GM21515 (cell line): ENCODE measurements at regions not wholly inside any gene's neighbourhood (a gene's known extent, or its start where the extent isn't known, plus 50 kb on each side); places are given as distances from the start of the nearest gene placed in this dataset.
"Not testable (repeated sequence)": the region's sequence is repeated elsewhere in the genome, so short reads cannot be mapped to it uniquely, and the experiment has no call there.

Source experiments
- ATAC-seq: cut with Tn5 transposase; IDR thresholded peaks from one replicate; pipeline ENCODE4 v1.9.1; 2021; ENCODE audit not compliant: unreplicated experiment

DNA sequence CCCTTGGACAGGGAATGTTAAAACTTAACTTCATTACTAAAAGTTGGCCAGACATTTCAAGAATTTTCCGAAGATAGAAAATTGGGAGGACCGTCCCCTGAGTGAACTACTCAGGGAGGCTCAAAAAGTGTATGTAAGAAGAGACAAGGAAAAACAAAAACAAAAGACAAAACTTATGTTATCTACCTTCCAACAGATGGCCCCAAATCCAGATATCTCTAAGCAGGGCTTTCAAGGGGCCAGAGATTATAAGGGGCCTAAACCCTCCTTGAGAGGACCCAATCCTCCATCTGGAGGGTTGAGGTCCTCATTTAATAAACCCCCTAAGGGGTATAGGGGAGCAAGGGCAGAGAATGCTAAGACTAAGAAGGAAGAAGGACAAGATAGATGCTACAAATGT lies 203.6 kb downstream of the SH2D4B start:
- no peak for ATAC-seq

- no peak for ATAC-seq
Measured at GRCh38 chr10:80750268-80750667, 212.6 kb downstream of the SH2D4B start.

- ATAC-seq: no peak
Measured at GRCh38 chr10:80751940-80752339, 214.2 kb downstream of the SH2D4B start.

GRCh38 chr10:80753612-80754011 lies 215.9 kb downstream of the SH2D4B start:
- ATAC-seq: no peak

DNA sequence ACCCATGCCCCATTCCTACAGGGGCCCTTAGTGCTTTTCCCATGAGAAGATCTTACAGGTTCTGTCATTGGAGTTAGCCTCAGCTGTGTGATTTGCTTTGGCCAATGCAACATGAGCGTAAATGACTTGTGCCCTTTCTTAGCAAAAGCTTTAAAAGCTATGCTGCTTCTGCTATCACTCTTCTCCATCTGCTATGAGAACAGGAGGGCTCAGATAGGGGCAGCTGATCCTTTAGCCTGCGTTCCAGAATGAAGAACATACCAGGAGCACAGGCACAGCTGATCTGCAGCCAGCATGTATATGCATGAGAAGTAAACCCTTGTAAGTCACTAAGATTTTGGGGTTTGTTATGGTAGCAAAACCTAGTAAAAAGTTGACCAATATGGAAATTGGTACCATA lies 218.2 kb downstream of the SH2D4B start:
- no peak for ATAC-seq

- no peak for ATAC-seq
Measured at GRCh38 chr10:80759693-80760092, 222.0 kb downstream of the SH2D4B start.

GRCh38 chr10:80760914-80761371 lies 223.2 kb downstream of the SH2D4B start:
- ATAC-seq: peak; percentile 73

DNA sequence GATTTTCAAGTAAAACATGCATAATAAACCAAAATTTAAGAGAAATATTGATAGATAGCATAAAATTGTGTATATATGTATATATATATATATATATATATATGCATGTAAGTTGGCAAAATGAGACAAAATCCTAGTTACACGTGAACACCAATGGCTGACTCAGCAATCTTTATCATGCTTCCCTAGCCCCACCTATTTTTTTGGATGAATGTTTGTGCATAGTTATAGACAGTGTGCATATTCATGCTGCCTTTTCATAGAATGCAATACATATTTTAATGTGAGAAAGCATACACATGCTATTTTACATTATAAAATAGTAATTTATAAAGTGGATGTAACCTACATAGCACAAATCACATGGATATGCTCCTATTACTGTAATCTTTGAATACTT lies 230.3 kb downstream of the SH2D4B start:
- ATAC-seq: no peak

DNA sequence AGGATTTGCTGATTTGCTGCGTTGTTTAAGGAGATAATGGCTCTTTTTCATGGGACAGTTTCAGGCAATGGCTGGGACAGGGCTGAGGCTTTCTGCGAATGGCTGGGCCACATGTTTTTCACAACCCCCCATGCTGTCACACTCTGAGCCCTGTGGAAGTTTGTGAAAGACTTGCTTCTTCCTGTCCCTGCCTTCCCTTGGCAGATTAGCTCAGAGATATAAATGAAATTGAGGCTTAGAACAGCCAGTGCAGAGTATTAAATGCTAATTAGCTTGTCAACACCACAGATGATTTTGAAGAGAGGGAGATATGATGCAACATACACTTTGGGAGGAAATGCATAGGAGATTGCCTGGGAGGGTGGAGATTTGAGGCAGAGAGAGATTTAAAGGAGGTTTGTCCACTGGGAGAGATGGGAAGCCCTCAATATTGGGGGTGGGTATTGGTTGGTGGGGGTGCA lies 232.0 kb downstream of the SH2D4B start:
- ATAC-seq: no peak

DNA sequence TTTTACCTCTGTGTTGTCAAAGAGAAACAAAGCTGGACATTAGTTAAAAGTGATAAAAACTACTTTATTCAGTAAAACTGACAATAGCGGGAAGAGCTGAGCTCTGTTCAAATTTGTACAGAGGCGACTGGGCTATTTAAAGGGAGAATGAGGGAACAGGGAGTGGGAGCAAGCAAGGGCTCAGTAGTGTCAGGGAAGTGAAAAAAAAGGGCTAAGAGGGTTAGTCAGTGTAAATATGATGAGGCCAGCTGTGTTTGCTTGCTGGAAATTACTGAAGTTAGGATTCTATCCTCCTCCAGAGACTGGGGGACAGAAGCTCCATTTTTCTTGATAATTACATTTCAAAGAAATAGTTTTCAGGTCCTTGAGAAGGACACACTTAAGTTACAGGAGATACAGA lies 232.5 kb downstream of the SH2D4B start:
- ATAC-seq: no peak

GRCh38 chr10:80771285-80771684 lies 233.6 kb downstream of the SH2D4B start:
- ATAC-seq: no peak

GRCh38 chr10:80771902-80772555 lies 234.3 kb downstream of the SH2D4B start:
- no peak for ATAC-seq

DNA sequence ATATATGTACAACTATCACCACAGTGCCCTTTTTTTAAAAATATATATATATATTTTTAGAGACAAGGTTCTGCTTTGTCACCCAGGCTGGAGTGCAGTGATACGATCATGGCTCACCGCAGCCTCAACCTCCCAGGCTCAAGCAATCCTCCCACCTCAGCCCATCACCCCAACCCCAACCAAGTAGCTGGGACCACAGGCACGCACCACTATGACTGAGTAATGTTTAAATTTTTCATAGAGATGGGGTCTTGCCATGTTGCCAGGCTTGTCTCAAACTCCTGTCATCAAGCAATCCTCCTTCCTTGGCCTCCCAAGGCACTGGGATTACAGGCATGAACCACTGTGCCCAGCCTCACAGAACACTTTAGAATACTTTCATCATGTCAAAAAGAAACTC lies 234.9 kb downstream of the SH2D4B start:
- ATAC-seq: no peak

DNA sequence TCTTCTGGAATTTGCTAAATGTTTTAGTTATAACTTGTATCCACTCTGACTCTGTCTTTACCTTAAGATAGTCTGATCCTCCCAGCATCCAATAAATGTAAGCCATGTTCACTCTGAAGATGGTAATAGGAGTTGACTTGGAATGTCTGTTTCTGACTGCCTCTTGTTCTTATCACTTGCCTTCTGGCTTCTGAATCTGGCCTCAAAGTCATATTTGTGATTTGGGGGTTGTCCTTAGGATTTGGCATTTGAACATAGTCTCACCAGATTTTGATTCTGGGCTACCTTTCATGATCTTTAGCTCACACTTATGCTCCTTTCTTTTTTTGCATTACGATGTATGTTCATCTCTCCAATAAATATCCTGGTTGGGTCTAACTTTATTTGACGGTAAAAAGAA lies 247.0 kb downstream of the SH2D4B start:
- no peak for ATAC-seq

GRCh38 chr10:80786322-80786721 lies 248.6 kb downstream of the SH2D4B start:
- ATAC-seq: no peak

DNA sequence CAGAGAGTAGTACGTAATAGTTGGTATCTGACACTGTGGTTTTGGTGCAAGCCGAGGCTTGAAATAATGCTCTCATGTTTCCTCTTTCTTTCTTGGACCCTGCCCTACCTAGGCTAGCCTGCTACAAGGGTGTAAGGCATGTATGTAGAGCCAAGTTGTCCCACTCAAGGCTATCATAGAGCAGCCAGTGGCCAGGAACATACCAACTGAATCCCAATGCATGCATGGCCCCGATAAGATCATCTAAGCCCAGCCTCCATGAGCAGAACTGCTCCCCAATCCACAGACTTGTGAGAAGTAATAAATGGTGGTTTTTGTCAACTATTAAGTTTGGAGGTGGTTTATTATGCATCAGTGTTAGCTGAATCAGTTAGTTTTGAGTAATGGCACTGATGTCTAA lies 250.2 kb downstream of the SH2D4B start:
- no peak for ATAC-seq

DNA sequence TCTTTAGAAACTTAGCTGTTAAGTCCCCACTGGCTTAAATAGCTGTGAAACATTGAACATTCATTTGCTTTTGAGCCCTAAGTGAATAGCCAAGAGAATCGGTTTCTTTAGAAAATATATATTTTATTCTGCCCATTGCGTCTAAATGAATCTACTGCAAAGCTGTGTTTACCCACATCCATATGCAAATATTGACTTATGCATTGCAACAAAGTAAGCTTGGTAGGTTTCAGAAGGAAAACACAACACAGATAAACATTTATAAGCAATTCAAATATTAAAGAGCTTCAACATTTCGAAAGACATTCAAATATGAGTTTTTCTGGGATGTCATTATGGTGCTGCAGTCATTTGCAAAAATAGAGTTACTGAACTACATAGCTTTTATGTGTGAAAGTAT lies 257.3 kb downstream of the SH2D4B start:
- ATAC-seq: no peak

- ATAC-seq: no peak
Measured at GRCh38 chr10:80805343-80806020, 267.8 kb downstream of the SH2D4B start.

GRCh38 chr10:80814147-80814652 lies 276.5 kb downstream of the SH2D4B start:
- ATAC-seq: no peak

DNA sequence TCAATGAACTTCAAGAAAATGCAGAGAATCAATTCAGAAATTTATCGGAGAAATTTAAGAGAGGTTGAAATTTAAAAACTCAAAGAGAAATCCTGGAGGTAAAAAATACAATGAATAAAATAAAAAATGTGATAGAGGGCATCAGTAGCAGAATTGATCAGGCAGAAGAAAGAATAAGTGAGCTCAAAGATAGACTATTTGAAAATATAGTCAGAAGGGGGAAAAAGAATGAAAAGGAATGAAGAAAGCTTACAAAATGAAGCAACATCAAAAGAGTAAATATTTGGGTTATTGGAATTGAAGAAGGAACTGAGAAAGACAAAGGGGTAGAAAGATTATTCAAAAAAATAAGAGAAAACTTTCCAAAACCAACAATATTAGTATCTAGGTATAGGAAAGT lies 291.4 kb downstream of the SH2D4B start:
- ATAC-seq: no peak

GRCh38 chr10:80829562-80829961 lies 291.9 kb downstream of the SH2D4B start:
- no peak for ATAC-seq

GRCh38 chr10:80832693-80833092 lies 295.0 kb downstream of the SH2D4B start:
- not testable (repeated sequence) for ATAC-seq
